ENCODE measurements at regions not wholly inside any gene's neighbourhood (a gene's known extent, or its start where the extent isn't known, plus 50 kb on each side); places are given as distances from the start of the nearest gene placed in this dataset.

DNA sequence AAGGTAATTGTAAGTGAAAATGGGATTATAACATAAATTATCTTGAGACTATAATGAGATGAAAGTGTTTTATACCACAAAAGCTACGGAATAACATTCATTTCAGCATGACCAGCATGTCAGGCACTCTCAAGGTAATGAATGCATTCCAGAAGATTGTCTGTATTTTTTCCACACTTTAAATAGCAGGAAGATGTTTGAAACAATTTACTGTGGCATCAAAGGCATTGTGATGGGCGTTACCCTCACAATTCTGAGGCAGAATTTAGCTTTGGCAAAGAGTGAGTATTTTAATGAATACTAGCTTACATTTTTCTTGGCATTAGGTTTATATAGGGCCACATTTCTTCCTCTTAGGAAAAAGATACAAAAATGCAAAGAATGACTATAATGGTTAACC lies 627.2 kb downstream of the BCKDHB start:
- no peak for TF ChIP-seq CTCF (IDR thresholded peaks at IDR 0.05)
- TF ChIP-seq POLR2A (IDR thresholded peaks at IDR 0.05) = no peak

All from lower leg skin (tissue), 3 donors.